22Rv1 (cell line): ENCODE measurements at regions not wholly inside any gene's neighbourhood (a gene's known extent, or its start where the extent isn't known, plus 50 kb on each side); places are given as distances from the start of the nearest gene placed in this dataset.
"Not testable (repeated sequence)": the region's sequence is repeated elsewhere in the genome, so short reads cannot be mapped to it uniquely, and the experiment has no call there.

ENCODE experiments used
- H3K27ac ChIP-seq: fragments of 450-650 bp; 2 replicates; pipeline ENCODE4 v1.5.1; 2017
- CTCF ChIP-seq: fragments of 450-650 bp; IDR thresholded peaks from 2 replicates; pipeline ENCODE4 v1.5.1; 2017; ENCODE audit warnings: mild to moderate bottlenecking
- ZFX ChIP-seq: fragments of 450-650 bp; IDR thresholded peaks from 2 replicates; pipeline ENCODE4 v1.6.1; 2017; ENCODE audit warnings: antibody characterized with exemption, borderline replicate concordance

- TF ChIP-seq ZFX = no peak
- TF ChIP-seq CTCF = no peak
- no peak overlapping the region for H3K27ac ChIP-seq
These were observed 134.8 kb downstream of the MFSD1 start for GRCh38 chr3:158936530-158937113.

GRCh38 chr3:158950178-158950901, 148.5 kb downstream of the MFSD1 start:
- TF ChIP-seq CTCF = no peak
- TF ChIP-seq ZFX = no peak
- no peak overlapping the region for H3K27ac ChIP-seq

- no peak overlapping the region for H3K27ac ChIP-seq
- TF ChIP-seq CTCF = no peak
- TF ChIP-seq ZFX = no peak
These were observed 151.3 kb downstream of the MFSD1 start for GRCh38 chr3:158953131-158953530.

- no peak overlapping the region for H3K27ac ChIP-seq
- TF ChIP-seq ZFX (no peak), CTCF (no peak)
These were observed 152.6 kb downstream of the MFSD1 start for GRCh38 chr3:158954420-158954819.

GRCh38 chr3:158957777-158958176, 155.9 kb downstream of the MFSD1 start:
- H3K27ac ChIP-seq = not testable (repeated sequence)

- H3K27ac ChIP-seq = no peak overlapping the region
- TF ChIP-seq ZFX = no peak
- TF ChIP-seq CTCF = no peak
These were observed 157.0 kb downstream of the MFSD1 start for GRCh38 chr3:158958873-158959272.

- no peak overlapping the region for H3K27ac ChIP-seq
- TF ChIP-seq ZFX = no peak
- TF ChIP-seq CTCF = no peak
These were observed 159.6 kb downstream of the MFSD1 start for GRCh38 chr3:158961471-158961870.

GRCh38 chr3:158961911-158962310, 160.1 kb downstream of the MFSD1 start:
- TF ChIP-seq ZFX (no peak), CTCF (no peak)
- no peak overlapping the region for H3K27ac ChIP-seq
